ENCODE measurements at regions not wholly inside any gene's neighbourhood (a gene's known extent, or its start where the extent isn't known, plus 50 kb on each side); places are given as distances from the start of the nearest gene placed in this dataset.
"Not testable (repeated sequence)": the region's sequence is repeated elsewhere in the genome, so short reads cannot be mapped to it uniquely, and the experiment has no call there.

- TF ChIP-seq, protein P1, sequence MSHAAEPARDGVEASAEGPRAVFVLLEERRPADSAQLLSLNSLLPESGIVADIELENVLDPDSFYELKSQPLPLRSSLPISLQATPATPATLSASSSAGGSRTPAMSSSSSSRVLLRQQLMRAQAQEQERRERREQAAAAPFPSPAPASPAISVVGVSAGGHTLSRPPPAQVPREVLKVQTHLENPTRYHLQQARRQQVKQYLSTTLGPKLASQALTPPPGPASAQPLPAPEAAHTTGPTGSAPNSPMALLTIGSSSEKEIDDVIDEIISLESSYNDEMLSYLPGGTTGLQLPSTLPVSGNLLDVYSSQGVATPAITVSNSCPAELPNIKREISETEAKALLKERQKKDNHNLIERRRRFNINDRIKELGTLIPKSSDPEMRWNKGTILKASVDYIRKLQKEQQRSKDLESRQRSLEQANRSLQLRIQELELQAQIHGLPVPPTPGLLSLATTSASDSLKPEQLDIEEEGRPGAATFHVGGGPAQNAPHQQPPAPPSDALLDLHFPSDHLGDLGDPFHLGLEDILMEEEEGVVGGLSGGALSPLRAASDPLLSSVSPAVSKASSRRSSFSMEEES (CRISPR knock-in tag; IDR thresholded peaks at IDR 0.05): no peak
- no peak for TF ChIP-seq CHD4 (IDR thresholded peaks at IDR 0.05; ENCODE audit: insufficient read depth, insufficient replicate concordance, low read depth, low read length, poor library complexity, severe bottlenecking)
- no peak for TF ChIP-seq ZNF444 (CRISPR knock-in tag; IDR thresholded peaks at IDR 0.05)
- no peak for TF ChIP-seq KAT2B (IDR thresholded peaks at IDR 0.05; ENCODE audit: low read depth, low read length)
- no peak for TF ChIP-seq KLF1 (tag; IDR thresholded peaks at IDR 0.05)
These were observed 78.3 kb downstream of the BTBD3 start (continued) for GRCh38 chr20:11995805-11996567.

DNA sequence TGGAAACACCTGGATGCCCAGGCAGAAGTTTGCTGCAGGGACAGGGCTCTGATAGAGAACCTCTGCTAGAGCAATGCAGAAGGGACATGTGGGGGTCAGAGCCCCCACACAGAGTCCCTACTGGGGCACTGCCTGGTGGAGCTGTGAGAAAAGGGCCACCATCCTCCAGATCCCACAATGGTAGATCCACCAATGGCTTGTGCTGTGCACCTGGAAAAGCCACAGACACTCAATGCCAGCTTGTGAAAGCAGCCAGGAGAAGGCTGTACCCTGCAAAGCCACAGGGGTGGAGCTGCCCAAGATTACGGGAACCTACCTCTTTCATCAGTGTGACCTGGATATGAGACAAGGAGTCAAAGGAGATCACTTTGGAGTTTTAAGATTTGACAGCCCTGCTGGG, 87.1 kb downstream of the BTBD3 start:
- H2AFZ ChIP-seq (ENCODE audit: low read depth, low read length); H3K27me3 ChIP-seq (ENCODE audit: control insufficient read depth in 2 of 2, insufficient read depth in 2 of 2, low read length in 2 of 2); H3K9me1 ChIP-seq (ENCODE audit: control insufficient read depth, insufficient read depth, low read length); in situ Hi-C loops (cut with MboI); ATAC-seq; H3K9ac ChIP-seq (ENCODE audit: insufficient read depth in 1 of 2, low read depth in 2 of 2, low read length in 2 of 2); H4K20me1 ChIP-seq (replicated peaks; ENCODE audit: control insufficient read depth, insufficient read depth, low read length); H3K27ac ChIP-seq (ENCODE audit: extremely low read depth, low read depth, low read length); intact Hi-C loops (cut with micrococcal nuclease); BruUV-seq (replicated peaks); DNase-seq (ENCODE audit: extremely low read depth in 1 of 4, low spot score in 3 of 4); H3K79me2 ChIP-seq (ENCODE audit: control insufficient read depth, insufficient read depth, low read length); H3K4me1 ChIP-seq (replicated peaks in 1 of 2; ENCODE audit: control insufficient read depth in 2 of 2, insufficient read depth in 2 of 2, low read length in 2 of 2); CTCF ChIA-PET (ENCODE audit: low intra/inter-chr PET ratio); FAIRE-seq; POLR2A ChIA-PET; H3K4me3 ChIP-seq; H3K4me2 ChIP-seq (ENCODE audit: insufficient read depth, low read length); H3K36me3 ChIP-seq (ENCODE audit: control insufficient read depth, insufficient read depth, low read length); H3K9me3 ChIP-seq (replicated peaks; ENCODE audit: control insufficient read depth, insufficient read depth, low read depth, low read length): not testable (repeated sequence)
- 0% methylated on average over 1 of the region's 1 CpG for WGBS (ENCODE audit: insufficient coverage, low coverage, missing lambda C conversion rate)
